ENCODE measurements at regions not wholly inside any gene's neighbourhood (a gene's known extent, or its start where the extent isn't known, plus 50 kb on each side); places are given as distances from the start of the nearest gene placed in this dataset.

DNA sequence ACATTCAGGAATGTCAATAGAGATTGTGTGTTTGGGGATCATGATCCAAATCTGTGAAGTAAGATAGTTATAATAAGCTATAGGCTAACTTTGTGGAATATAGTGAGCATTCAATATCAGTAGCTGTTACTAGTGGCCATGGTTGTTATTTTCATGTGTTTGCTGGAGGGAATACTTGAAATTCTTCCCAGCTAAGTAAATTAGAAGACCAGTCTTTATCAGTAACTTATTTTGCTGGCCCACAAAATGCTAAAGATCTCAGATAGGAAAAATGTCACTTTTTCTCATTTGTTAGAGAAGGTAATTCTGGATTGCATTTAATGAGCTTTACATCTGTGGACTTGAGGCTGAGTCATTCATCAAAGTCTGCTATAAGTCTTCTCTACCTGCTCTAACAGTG, 156.1 kb upstream of the LRRC7 start:
- Histone ChIP-seq H3K4me1 (ENCODE audit: control insufficient read depth, insufficient read depth, low read length) (no peaks in the 10 kb centered on the region), H3K4me3 (ENCODE audit: low read depth, low read length) (no peak overlapping the region), H3K9me3 (ENCODE audit: control insufficient read depth, insufficient read depth, low read length) (no peaks in the 10 kb centered on the region), H3K36me3 (ENCODE audit: control insufficient read depth, insufficient read depth, low read length) (no peaks in the 10 kb centered on the region), H3K27me3 (ENCODE audit: control insufficient read depth, insufficient read depth, low read length) (no peaks in the 10 kb centered on the region), H3K9ac (ENCODE audit: low read depth, low read length) (no peak overlapping the region), H3K27ac (ENCODE audit: low read depth, low read length) (no peak overlapping the region)

DNA sequence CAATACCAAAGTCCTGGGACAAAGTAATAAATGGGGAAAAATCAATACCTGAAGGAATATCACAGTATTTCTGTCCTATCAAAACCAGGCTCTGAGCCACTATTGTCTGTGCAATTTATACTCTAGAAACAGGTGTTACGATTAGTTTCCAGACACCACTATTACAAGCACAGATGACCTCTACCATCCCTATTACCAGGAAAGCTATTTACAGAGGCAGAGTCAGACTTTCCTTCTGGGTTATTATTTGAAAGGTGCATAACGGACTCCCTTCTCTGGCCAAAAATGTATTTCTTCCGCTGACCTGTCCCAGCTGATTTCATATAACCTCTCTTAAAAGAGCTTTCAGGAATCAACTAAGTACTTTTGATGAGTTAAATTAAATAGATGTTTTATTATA, 154.6 kb upstream of the LRRC7 start:
- H3K27ac ChIP-seq (ENCODE audit: low read depth, low read length): no peak overlapping the region
- H3K4me3 ChIP-seq (ENCODE audit: low read depth, low read length): no peak overlapping the region
- no peak overlapping the region for H3K9ac ChIP-seq (ENCODE audit: low read depth, low read length)
- H3K27me3 ChIP-seq (ENCODE audit: control insufficient read depth, insufficient read depth, low read length): no peaks in the 10 kb centered on the region
- H3K36me3 ChIP-seq (ENCODE audit: control insufficient read depth, insufficient read depth, low read length): no peaks in the 10 kb centered on the region
- H3K4me1 ChIP-seq (ENCODE audit: control insufficient read depth, insufficient read depth, low read length): no peaks in the 10 kb centered on the region
- H3K9me3 ChIP-seq (ENCODE audit: control insufficient read depth, insufficient read depth, low read length): no peaks in the 10 kb centered on the region

DNA sequence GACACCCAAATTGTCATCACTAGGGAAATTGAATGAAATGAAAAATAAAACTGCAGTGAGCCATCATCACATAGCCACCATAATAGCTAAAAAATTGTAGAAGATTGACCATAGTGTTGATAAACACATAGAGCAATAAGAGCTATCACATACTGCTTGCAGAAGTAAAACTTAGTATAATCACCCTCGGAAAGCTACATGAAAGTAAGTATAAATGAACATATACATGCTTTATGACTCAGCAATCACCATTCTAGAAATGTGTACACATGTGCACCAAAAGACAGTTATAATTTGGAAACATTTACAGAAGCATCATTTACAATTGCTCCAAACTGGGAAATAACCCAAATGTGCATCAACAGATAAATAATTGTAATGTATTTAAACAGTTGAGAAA, 153.1 kb upstream of the LRRC7 start:
- Histone ChIP-seq H3K4me3 (ENCODE audit: low read depth, low read length) (no peak overlapping the region), H3K9ac (ENCODE audit: low read depth, low read length) (no peak overlapping the region), H3K36me3 (ENCODE audit: control insufficient read depth, insufficient read depth, low read length) (no peaks in the 10 kb centered on the region), H3K9me3 (ENCODE audit: control insufficient read depth, insufficient read depth, low read length) (no peaks in the 10 kb centered on the region), H3K27me3 (ENCODE audit: control insufficient read depth, insufficient read depth, low read length) (no peaks in the 10 kb centered on the region), H3K4me1 (ENCODE audit: control insufficient read depth, insufficient read depth, low read length) (no peaks in the 10 kb centered on the region), H3K27ac (ENCODE audit: low read depth, low read length) (no peak overlapping the region)

DNA sequence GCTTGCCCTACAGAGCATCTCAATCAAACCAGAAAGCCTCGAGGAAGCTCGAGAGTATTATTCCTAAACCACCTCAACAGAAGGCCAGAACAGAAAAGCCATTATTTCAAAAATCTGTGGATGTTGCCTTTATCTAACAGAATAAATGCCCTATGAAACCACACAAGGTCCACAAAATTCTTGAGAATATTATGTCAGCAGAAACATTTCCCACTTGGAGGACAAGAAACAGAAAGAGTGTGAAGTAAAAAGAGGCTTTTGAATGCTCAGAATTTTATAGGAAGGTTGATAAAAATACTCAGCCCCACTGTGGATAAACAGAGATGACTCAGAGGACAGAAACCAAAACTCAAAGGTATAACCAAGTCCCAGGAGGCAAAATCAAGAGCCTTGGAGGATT, 146.4 kb upstream of the LRRC7 start:
- no peaks in the 10 kb centered on the region for H3K36me3 ChIP-seq (ENCODE audit: control insufficient read depth, insufficient read depth, low read length)
- H3K9me3 ChIP-seq (ENCODE audit: control insufficient read depth, insufficient read depth, low read length): no peaks in the 10 kb centered on the region
- no peak overlapping the region for H3K4me3 ChIP-seq (ENCODE audit: low read depth, low read length)

DNA sequence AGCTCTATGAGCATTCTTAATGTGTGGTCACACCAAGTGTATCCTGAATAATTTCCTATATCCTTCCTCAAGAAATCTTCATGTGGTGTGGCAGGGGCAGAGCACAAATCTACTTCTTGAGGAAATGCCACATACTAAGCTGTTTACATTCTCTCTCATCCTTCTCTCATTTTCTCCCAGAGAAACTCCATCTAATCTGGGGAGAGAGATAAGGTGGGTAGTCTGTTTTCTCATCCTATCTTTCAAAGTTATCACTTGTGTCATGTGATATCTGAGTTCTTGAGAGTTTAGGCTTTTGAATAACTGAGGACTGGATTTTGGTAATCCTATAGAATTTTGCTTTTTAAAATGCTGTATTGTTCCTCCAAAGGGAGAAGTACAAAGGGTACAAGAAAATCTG, 141.9 kb upstream of the LRRC7 start:
- Histone ChIP-seq H3K4me1 (ENCODE audit: control insufficient read depth, insufficient read depth, low read length) (no peaks in the 10 kb centered on the region), H3K27me3 (ENCODE audit: control insufficient read depth, insufficient read depth, low read length) (no peaks in the 10 kb centered on the region), H3K9me3 (ENCODE audit: control insufficient read depth, insufficient read depth, low read length) (no peaks in the 10 kb centered on the region), H3K4me3 (ENCODE audit: low read depth, low read length) (no peak overlapping the region), H3K9ac (ENCODE audit: low read depth, low read length) (no peak overlapping the region), H3K27ac (ENCODE audit: low read depth, low read length) (no peak overlapping the region), H3K36me3 (ENCODE audit: control insufficient read depth, insufficient read depth, low read length) (no peaks in the 10 kb centered on the region)

More for the DNA sequence above, 146.4 kb upstream of the LRRC7 start:
- Histone ChIP-seq H3K27me3 (ENCODE audit: control insufficient read depth, insufficient read depth, low read length) (no peaks in the 10 kb centered on the region), H3K4me1 (ENCODE audit: control insufficient read depth, insufficient read depth, low read length) (no peaks in the 10 kb centered on the region), H3K27ac (ENCODE audit: low read depth, low read length) (no peak overlapping the region), H3K9ac (ENCODE audit: low read depth, low read length) (no peak overlapping the region)

DNA sequence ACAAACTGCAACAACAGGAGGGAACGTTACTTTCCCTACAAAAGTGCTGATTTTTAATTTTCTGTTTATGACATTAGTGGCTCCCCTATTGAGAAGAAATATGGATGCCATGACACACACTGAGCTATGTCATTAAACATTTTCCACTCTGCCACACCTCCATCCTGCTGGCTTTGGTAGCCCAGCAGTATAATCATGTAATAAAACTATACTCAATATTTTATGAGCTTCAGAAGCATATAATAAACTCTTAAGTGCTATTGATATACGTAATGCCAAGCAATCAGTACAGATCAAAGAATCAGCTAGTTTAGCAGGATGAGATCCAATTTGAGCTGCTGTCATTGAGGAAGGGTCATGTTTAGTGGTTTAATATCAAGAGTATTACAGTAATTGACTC, 141.3 kb upstream of the LRRC7 start:
- Histone ChIP-seq H3K27ac (ENCODE audit: low read depth, low read length) (no peak overlapping the region), H3K4me1 (ENCODE audit: control insufficient read depth, insufficient read depth, low read length) (no peaks in the 10 kb centered on the region), H3K36me3 (ENCODE audit: control insufficient read depth, insufficient read depth, low read length) (no peaks in the 10 kb centered on the region), H3K9ac (ENCODE audit: low read depth, low read length) (no peak overlapping the region), H3K9me3 (ENCODE audit: control insufficient read depth, insufficient read depth, low read length) (no peaks in the 10 kb centered on the region), H3K4me3 (ENCODE audit: low read depth, low read length) (no peak overlapping the region), H3K27me3 (ENCODE audit: control insufficient read depth, insufficient read depth, low read length) (no peaks in the 10 kb centered on the region)

DNA sequence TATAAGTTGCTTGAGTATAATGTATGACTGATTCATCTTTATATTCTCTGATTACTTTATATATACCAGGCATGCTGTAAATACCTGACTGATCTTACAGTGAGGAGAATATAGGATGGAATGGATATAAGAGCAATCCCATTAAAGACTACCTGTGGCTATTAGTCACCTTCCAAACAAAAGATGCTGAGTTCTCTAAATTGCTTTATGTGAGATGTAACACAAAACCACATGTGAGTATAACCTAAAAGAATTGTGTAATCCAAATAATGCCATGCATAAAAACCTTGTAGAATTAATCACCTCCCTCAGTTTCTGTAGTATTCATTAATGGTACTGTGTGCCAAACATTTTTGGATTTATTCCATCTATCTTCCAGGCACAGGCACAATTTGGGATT, 134.6 kb upstream of the LRRC7 start:
- H3K27me3 ChIP-seq (ENCODE audit: control insufficient read depth, insufficient read depth, low read length): no peaks in the 10 kb centered on the region
- H3K9ac ChIP-seq (ENCODE audit: low read depth, low read length): no peak overlapping the region
- H3K4me1 ChIP-seq (ENCODE audit: control insufficient read depth, insufficient read depth, low read length): no peaks in the 10 kb centered on the region
- no peak overlapping the region for H3K4me3 ChIP-seq (ENCODE audit: low read depth, low read length)
- no peak overlapping the region for H3K27ac ChIP-seq (ENCODE audit: low read depth, low read length)
- no peaks in the 10 kb centered on the region for H3K9me3 ChIP-seq (ENCODE audit: control insufficient read depth, insufficient read depth, low read length)
- H3K36me3 ChIP-seq (ENCODE audit: control insufficient read depth, insufficient read depth, low read length): no peaks in the 10 kb centered on the region

DNA sequence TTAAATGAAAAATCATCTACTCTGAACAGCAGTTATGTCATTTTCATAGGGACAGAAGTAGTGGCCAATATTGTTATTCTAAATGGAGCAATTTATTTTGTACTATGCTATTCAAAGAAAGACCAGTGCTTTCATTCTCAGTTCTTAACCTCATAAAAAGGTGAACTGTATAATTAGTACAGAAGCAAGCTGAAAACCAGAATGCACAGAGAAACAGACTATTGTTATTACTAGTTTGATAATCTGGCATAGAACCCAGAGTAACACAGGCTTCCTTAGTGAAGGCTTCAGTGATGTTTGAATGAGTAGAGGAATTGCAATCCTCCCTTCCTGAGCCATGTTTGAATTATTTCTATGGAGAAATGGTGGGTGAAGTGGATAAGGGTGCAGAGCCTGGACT, 131.6 kb upstream of the LRRC7 start:
- H3K4me1 ChIP-seq (ENCODE audit: control insufficient read depth, insufficient read depth, low read length): no peaks in the 10 kb centered on the region
- no peak overlapping the region for H3K4me3 ChIP-seq (ENCODE audit: low read depth, low read length)
- H3K36me3 ChIP-seq (ENCODE audit: control insufficient read depth, insufficient read depth, low read length): no peaks in the 10 kb centered on the region
- no peak overlapping the region for H3K27ac ChIP-seq (ENCODE audit: low read depth, low read length)
- no peaks in the 10 kb centered on the region for H3K27me3 ChIP-seq (ENCODE audit: control insufficient read depth, insufficient read depth, low read length)
- H3K9me3 ChIP-seq (ENCODE audit: control insufficient read depth, insufficient read depth, low read length): no peaks in the 10 kb centered on the region
- H3K9ac ChIP-seq (ENCODE audit: low read depth, low read length): no peak overlapping the region

DNA sequence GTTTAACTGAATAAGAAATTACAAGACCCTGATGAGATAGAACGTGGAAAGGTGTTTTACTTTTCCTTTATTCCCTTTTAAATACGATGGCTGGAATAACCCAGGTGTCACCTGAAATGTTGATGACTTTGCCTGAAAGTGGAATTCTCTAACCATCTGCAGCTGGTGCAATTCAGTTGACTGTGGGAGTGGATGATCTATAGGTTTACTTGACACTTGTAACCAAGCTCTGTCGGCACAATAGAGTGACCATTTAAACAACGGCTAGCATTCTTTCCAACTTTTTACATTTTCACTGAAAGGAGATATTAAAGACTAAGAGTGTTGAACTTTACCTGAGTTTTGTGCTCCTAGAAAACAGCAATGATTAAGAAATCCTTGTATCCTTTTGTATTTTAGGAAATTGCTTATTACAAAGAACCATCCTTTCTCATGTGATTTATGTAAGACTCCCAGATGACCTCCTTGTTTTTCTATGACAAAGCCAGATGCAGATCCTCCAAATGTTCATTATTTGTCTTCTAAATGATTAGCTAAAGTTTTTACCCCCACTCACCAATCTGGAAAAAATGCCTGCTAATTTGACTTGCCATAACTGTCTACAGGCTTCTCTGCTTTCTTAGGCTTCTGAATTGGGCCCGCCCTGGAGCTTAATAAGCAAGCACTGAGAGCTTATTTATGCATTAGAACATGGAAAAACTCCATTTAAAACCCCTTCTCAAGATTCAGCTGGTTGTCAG, 129.5 kb upstream of the LRRC7 start:
- no peak overlapping the region for H3K27ac ChIP-seq (ENCODE audit: low read depth, low read length)
- no peak overlapping the region for H3K9ac ChIP-seq (ENCODE audit: low read depth, low read length)
- H3K9me3 ChIP-seq (ENCODE audit: control insufficient read depth, insufficient read depth, low read length): no peaks in the 10 kb centered on the region
- no peak overlapping the region for H3K4me3 ChIP-seq (ENCODE audit: low read depth, low read length)
- no peaks in the 10 kb centered on the region for H3K27me3 ChIP-seq (ENCODE audit: control insufficient read depth, insufficient read depth, low read length)
- no peaks in the 10 kb centered on the region for H3K36me3 ChIP-seq (ENCODE audit: control insufficient read depth, insufficient read depth, low read length)
- H3K4me1 ChIP-seq (ENCODE audit: control insufficient read depth, insufficient read depth, low read length): no peaks in the 10 kb centered on the region

DNA sequence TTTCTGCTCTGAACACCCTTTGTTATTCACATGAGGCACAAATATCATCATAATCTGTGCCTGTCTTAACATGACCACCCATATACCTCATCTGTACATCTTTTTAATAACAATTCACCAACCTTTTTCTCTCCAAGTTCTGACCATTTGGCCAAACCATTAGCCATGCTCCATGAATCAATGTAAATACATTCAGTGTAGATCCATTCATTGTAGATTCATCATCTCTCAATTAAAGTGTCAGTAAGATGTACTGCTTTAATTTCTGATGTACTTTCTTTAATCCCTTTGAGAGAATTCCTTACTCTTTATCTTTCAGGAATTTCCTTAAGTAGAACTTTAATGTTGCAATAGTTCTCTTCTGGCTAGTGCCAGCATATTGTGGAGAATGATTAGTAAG, 126.2 kb upstream of the LRRC7 start:
- no peak overlapping the region for H3K27ac ChIP-seq (ENCODE audit: low read depth, low read length)
- H3K36me3 ChIP-seq (ENCODE audit: control insufficient read depth, insufficient read depth, low read length): no peaks in the 10 kb centered on the region
- H3K27me3 ChIP-seq (ENCODE audit: control insufficient read depth, insufficient read depth, low read length): no peaks in the 10 kb centered on the region
- H3K4me3 ChIP-seq (ENCODE audit: low read depth, low read length): no peak overlapping the region
- H3K4me1 ChIP-seq (ENCODE audit: control insufficient read depth, insufficient read depth, low read length): no peaks in the 10 kb centered on the region
- H3K9ac ChIP-seq (ENCODE audit: low read depth, low read length): no peak overlapping the region
- no peaks in the 10 kb centered on the region for H3K9me3 ChIP-seq (ENCODE audit: control insufficient read depth, insufficient read depth, low read length)

DNA sequence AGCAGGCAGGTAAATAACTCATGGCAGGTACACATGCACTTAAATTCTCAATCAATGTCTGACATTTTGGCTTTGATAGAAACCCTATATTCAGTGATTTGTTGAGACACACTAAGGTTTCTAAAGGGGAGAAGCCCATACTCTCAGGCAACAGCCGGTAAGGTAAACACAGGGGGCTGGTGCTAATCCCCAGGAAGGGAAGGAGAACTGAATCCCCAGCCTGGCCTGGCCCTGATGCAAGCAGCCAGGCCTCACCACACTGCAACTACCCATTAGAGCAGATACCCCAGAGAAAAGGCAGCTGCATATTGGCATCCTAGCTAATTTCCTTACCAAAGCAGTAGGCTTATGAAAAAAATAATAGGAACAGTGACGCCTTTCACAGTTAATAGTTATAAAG, 116.5 kb upstream of the LRRC7 start:
- no peaks in the 10 kb centered on the region for H3K27me3 ChIP-seq (ENCODE audit: control insufficient read depth, insufficient read depth, low read length)
- no peaks in the 10 kb centered on the region for H3K9me3 ChIP-seq (ENCODE audit: control insufficient read depth, insufficient read depth, low read length)
- H3K4me1 ChIP-seq (ENCODE audit: control insufficient read depth, insufficient read depth, low read length): no peaks in the 10 kb centered on the region
- H3K27ac ChIP-seq (ENCODE audit: low read depth, low read length): no peak overlapping the region
- H3K9ac ChIP-seq (ENCODE audit: low read depth, low read length): no peak overlapping the region
- H3K4me3 ChIP-seq (ENCODE audit: low read depth, low read length): no peak overlapping the region
- H3K36me3 ChIP-seq (ENCODE audit: control insufficient read depth, insufficient read depth, low read length): no peaks in the 10 kb centered on the region

DNA sequence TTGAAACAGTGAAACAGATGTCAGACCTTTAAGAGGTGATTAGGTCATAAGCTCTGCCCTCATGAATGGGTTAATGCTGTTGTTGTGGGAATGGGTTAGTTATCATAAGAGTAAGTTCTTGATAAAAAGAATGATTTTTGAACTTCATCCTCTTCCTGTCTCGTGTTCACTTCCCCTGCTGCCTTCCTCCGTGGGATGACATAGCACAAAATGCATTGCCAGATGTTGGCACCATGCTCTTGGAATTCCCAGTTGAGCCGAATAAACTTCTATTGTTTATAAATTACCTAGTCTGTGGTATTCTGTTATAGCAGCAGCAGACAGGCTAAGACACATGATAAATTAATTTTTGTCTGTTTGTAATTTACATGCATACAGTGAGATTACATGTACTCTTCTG, 112.0 kb upstream of the LRRC7 start:
- H3K4me1 ChIP-seq (ENCODE audit: control insufficient read depth, insufficient read depth, low read length): no peaks in the 10 kb centered on the region
- H3K27me3 ChIP-seq (ENCODE audit: control insufficient read depth, insufficient read depth, low read length): no peaks in the 10 kb centered on the region
- no peak overlapping the region for H3K27ac ChIP-seq (ENCODE audit: low read depth, low read length)
- no peak overlapping the region for H3K9ac ChIP-seq (ENCODE audit: low read depth, low read length)
- no peaks in the 10 kb centered on the region for H3K36me3 ChIP-seq (ENCODE audit: control insufficient read depth, insufficient read depth, low read length)
- no peaks in the 10 kb centered on the region for H3K9me3 ChIP-seq (ENCODE audit: control insufficient read depth, insufficient read depth, low read length)
- H3K4me3 ChIP-seq (ENCODE audit: low read depth, low read length): no peak overlapping the region

All from HUES48 (cell line).